CD4-positive, alpha-beta T cell treated with Interferon gamma for 1 hour (primary cell): ENCODE measurements at regions not wholly inside any gene's neighbourhood (a gene's known extent, or its start where the extent isn't known, plus 50 kb on each side); places are given as distances from the start of the nearest gene placed in this dataset.
"Not testable (repeated sequence)": the region's sequence is repeated elsewhere in the genome, so short reads cannot be mapped to it uniquely, and the experiment has no call there.

Experiments used
- DNase-seq: peaks from one replicate; pipeline ENCODE4 v3.0.0-alpha.2; 2020

- DNase-seq: no peak
Observed at GRCh38 chr18:40197711-40198110, 1757.3 kb upstream of the PIK3C3 start.

- no peak for DNase-seq
Observed at GRCh38 chr18:40186677-40187076, 1768.4 kb upstream of the PIK3C3 start.

- no peak for DNase-seq
Observed at GRCh38 chr18:40179729-40180461, 1775.1 kb upstream of the PIK3C3 start.

- no peak for DNase-seq
Observed at GRCh38 chr18:40168026-40168425, 1787.0 kb upstream of the PIK3C3 start.

GRCh38 chr18:40163254-40163653 lies 1791.8 kb upstream of the PIK3C3 start:
- DNase-seq: no peak

GRCh38 chr18:40160361-40160760 lies 1794.7 kb upstream of the PIK3C3 start:
- DNase-seq: no peak

GRCh38 chr18:40159141-40160017 lies 1795.7 kb upstream of the PIK3C3 start:
- no peak for DNase-seq

GRCh38 chr18:40157120-40157519 lies 1797.9 kb upstream of the PIK3C3 start:
- no peak for DNase-seq

- no peak for DNase-seq
Observed at GRCh38 chr18:40152859-40153258, 1802.2 kb upstream of the PIK3C3 start.

GRCh38 chr18:40148960-40149359 lies 1806.1 kb upstream of the PIK3C3 start:
- DNase-seq: no peak

- DNase-seq: no peak
Observed at GRCh38 chr18:40133253-40133652, 1821.8 kb upstream of the PIK3C3 start.

GRCh38 chr18:40132438-40132837 lies 1822.6 kb upstream of the PIK3C3 start:
- DNase-seq: not testable (repeated sequence)

- no peak for DNase-seq
Observed at GRCh38 chr18:40124107-40124506, 1830.9 kb upstream of the PIK3C3 start.

- no peak for DNase-seq
Observed at GRCh38 chr18:40120796-40121391, 1834.1 kb upstream of the PIK3C3 start.

- DNase-seq: no peak
Observed at GRCh38 chr18:40120356-40120755, 1834.7 kb upstream of the PIK3C3 start.

GRCh38 chr18:40119581-40119980 lies 1835.5 kb upstream of the PIK3C3 start:
- DNase-seq: not testable (repeated sequence)

- no peak for DNase-seq
Observed at GRCh38 chr18:40110455-40110854, 1844.6 kb upstream of the PIK3C3 start.

GRCh38 chr18:40109252-40110049 lies 1845.6 kb upstream of the PIK3C3 start:
- no peak for DNase-seq

- no peak for DNase-seq
Observed at GRCh38 chr18:40108596-40108995, 1846.4 kb upstream of the PIK3C3 start.

GRCh38 chr18:40102903-40103302 lies 1852.1 kb upstream of the PIK3C3 start:
- no peak for DNase-seq

- no peak for DNase-seq
Observed at GRCh38 chr18:40099641-40100040, 1855.4 kb upstream of the PIK3C3 start.

- no peak for DNase-seq
Observed at GRCh38 chr18:40096675-40097074, 1858.4 kb upstream of the PIK3C3 start.

- DNase-seq: no peak
Observed at GRCh38 chr18:40094441-40094840, 1860.6 kb upstream of the PIK3C3 start.
